H1 (cell line): ENCODE measurements at regions not wholly inside any gene's neighbourhood (a gene's known extent, or its start where the extent isn't known, plus 50 kb on each side); places are given as distances from the start of the nearest gene placed in this dataset.

Source experiments
- ASH2L ChIP-seq: fragments of 200-600, 300-600 bp; sonication (generic); IDR thresholded peaks from one replicate; pipeline ENCODE4 v1.7.1; 2017; ENCODE audit warnings: low read length
- CBX8 ChIP-seq: fragments of 300-800, 300-1000 bp; sonication (generic); IDR thresholded peaks from 2 replicates; pipeline ENCODE4 v1.7.1; 2016; ENCODE audit warnings: low read depth, low read length, borderline replicate concordance
- CHD2 ChIP-seq: IDR thresholded peaks from 2 replicates; pipeline ENCODE4 v1.6.1; 2012; ENCODE audit warnings: low read length, improper control_type of control experiment
- CTBP2 ChIP-seq: IDR thresholded peaks from 2 replicates; pipeline ENCODE4 v1.7.0; 2011; ENCODE audit warnings: borderline replicate concordance, mild to moderate bottlenecking, moderate library complexity, mixed read lengths, low read length; ENCODE audit not compliant: insufficient read depth, insufficient read length
- KDM1A ChIP-seq: fragments of 200-600, 300-600 bp; sonication (generic); IDR thresholded peaks from 2 replicates; pipeline ENCODE4 v1.7.1; 2016; ENCODE audit warnings: mild to moderate bottlenecking, low read length, borderline replicate concordance
- KDM5A ChIP-seq: fragments of 200-600 bp; IDR thresholded peaks from 2 replicates; pipeline ENCODE4 v1.7.1; 2012; ENCODE audit warnings: mild to moderate bottlenecking, low read length, inconsistent platforms, mixed read lengths
- MAFK ChIP-seq: IDR thresholded peaks from 2 replicates; pipeline ENCODE4 v1.6.1; 2012; ENCODE audit warnings: low read depth, mild to moderate bottlenecking, improper control_type of control experiment, low read length
- NANOG ChIP-seq: IDR thresholded peaks from 2 replicates; pipeline ENCODE4 v1.6.1; 2011; ENCODE audit warnings: low read length, low read depth, mild to moderate bottlenecking, inconsistent platforms; ENCODE audit not compliant: insufficient read depth, poor library complexity, severe bottlenecking
- NRF1 ChIP-seq: IDR thresholded peaks from 2 replicates; pipeline ENCODE4 v1.6.1; 2011; ENCODE audit warnings: mild to moderate bottlenecking, low read depth, low read length, improper control_type of control experiment
- SIRT6 ChIP-seq: IDR thresholded peaks from one replicate; pipeline ENCODE4 v1.7.1; 2012; ENCODE audit warnings: low read length, inconsistent platforms
- SP2 ChIP-seq: IDR thresholded peaks from 2 replicates; pipeline ENCODE4 v1.6.1; 2012; ENCODE audit warnings: mild to moderate bottlenecking, low read length, inconsistent platforms
- SUZ12 ChIP-seq: fragments of 200-600 bp; sonication (generic); IDR thresholded peaks from 2 replicates; pipeline ENCODE4 v1.6.1; 2012; ENCODE audit warnings: mild to moderate bottlenecking, inconsistent platforms, low read length, moderate library complexity, mixed read lengths
- TF ChIP-seq, protein P1 (sequence below): fragments of 300-600 bp; sonication (generic); IDR thresholded peaks from 2 replicates; pipeline ENCODE4 v1.7.1; 2012; ENCODE audit warnings: low read length, moderate library complexity, mild to moderate bottlenecking, inconsistent platforms; ENCODE audit not compliant: insufficient replicate concordance

DNA sequence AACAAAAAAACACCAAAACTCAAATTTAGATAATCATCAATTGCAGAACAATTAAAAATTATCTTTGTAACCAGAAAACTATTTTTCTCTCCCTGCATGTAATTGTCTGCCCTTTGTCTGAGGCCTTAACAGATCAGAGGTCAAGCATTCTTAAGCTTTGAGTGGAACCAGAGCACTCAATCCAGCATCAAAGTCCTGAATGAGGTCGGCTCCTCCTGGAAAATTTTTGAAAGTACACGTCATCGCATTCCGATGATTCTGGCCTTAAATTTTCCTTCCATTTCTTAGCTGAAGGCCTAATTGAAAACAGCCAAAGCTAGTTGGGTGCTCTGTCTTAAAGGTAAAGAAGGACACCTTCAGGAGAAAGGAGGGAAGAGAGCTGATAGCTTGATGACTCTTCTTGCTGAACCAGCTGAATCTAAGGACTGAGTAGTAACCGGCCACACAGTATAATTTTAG lies 510.2 kb upstream of the SULF2 start (continued):
- TF ChIP-seq KDM5A (no peak), SIRT6 (no peak), MAFK (peak; percentile 26; the same call in 1 of the 2 replicates), CTBP2 (no peak), CBX8 (no peak), SUZ12 (no peak), KDM1A (no peak), ASH2L (no peak), NRF1 (no peak), SP2 (no peak), NANOG (peak; percentile 83), CHD2 (no peak)
- TF ChIP-seq, protein P1, sequence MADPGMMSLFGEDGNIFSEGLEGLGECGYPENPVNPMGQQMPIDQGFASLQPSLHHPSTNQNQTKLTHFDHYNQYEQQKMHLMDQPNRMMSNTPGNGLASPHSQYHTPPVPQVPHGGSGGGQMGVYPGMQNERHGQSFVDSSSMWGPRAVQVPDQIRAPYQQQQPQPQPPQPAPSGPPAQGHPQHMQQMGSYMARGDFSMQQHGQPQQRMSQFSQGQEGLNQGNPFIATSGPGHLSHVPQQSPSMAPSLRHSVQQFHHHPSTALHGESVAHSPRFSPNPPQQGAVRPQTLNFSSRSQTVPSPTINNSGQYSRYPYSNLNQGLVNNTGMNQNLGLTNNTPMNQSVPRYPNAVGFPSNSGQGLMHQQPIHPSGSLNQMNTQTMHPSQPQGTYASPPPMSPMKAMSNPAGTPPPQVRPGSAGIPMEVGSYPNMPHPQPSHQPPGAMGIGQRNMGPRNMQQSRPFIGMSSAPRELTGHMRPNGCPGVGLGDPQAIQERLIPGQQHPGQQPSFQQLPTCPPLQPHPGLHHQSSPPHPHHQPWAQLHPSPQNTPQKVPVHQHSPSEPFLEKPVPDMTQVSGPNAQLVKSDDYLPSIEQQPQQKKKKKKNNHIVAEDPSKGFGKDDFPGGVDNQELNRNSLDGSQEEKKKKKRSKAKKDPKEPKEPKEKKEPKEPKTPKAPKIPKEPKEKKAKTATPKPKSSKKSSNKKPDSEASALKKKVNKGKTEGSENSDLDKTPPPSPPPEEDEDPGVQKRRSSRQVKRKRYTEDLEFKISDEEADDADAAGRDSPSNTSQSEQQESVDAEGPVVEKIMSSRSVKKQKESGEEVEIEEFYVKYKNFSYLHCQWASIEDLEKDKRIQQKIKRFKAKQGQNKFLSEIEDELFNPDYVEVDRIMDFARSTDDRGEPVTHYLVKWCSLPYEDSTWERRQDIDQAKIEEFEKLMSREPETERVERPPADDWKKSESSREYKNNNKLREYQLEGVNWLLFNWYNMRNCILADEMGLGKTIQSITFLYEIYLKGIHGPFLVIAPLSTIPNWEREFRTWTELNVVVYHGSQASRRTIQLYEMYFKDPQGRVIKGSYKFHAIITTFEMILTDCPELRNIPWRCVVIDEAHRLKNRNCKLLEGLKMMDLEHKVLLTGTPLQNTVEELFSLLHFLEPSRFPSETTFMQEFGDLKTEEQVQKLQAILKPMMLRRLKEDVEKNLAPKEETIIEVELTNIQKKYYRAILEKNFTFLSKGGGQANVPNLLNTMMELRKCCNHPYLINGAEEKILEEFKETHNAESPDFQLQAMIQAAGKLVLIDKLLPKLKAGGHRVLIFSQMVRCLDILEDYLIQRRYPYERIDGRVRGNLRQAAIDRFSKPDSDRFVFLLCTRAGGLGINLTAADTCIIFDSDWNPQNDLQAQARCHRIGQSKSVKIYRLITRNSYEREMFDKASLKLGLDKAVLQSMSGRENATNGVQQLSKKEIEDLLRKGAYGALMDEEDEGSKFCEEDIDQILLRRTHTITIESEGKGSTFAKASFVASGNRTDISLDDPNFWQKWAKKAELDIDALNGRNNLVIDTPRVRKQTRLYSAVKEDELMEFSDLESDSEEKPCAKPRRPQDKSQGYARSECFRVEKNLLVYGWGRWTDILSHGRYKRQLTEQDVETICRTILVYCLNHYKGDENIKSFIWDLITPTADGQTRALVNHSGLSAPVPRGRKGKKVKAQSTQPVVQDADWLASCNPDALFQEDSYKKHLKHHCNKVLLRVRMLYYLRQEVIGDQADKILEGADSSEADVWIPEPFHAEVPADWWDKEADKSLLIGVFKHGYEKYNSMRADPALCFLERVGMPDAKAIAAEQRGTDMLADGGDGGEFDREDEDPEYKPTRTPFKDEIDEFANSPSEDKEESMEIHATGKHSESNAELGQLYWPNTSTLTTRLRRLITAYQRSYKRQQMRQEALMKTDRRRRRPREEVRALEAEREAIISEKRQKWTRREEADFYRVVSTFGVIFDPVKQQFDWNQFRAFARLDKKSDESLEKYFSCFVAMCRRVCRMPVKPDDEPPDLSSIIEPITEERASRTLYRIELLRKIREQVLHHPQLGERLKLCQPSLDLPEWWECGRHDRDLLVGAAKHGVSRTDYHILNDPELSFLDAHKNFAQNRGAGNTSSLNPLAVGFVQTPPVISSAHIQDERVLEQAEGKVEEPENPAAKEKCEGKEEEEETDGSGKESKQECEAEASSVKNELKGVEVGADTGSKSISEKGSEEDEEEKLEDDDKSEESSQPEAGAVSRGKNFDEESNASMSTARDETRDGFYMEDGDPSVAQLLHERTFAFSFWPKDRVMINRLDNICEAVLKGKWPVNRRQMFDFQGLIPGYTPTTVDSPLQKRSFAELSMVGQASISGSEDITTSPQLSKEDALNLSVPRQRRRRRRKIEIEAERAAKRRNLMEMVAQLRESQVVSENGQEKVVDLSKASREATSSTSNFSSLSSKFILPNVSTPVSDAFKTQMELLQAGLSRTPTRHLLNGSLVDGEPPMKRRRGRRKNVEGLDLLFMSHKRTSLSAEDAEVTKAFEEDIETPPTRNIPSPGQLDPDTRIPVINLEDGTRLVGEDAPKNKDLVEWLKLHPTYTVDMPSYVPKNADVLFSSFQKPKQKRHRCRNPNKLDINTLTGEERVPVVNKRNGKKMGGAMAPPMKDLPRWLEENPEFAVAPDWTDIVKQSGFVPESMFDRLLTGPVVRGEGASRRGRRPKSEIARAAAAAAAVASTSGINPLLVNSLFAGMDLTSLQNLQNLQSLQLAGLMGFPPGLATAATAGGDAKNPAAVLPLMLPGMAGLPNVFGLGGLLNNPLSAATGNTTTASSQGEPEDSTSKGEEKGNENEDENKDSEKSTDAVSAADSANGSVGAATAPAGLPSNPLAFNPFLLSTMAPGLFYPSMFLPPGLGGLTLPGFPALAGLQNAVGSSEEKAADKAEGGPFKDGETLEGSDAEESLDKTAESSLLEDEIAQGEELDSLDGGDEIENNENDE: no peak
